GM23248 (cell line): ENCODE measurements at regions not wholly inside any gene's neighbourhood (a gene's known extent, or its start where the extent isn't known, plus 50 kb on each side); places are given as distances from the start of the nearest gene placed in this dataset.

Source experiments
- DNase-seq: peaks from one replicate; pipeline ENCODE4 v3.0.0-alpha.2; 2015
- H2AFZ ChIP-seq: fragments of 200-600 bp; sonication (generic); 2 replicates; pipeline ENCODE4 v1.6.1; 2016; ENCODE audit warnings: antibody characterized with exemption
- H3F3A ChIP-seq: fragments of 200-600 bp; sonication (generic); 2 replicates; pipeline ENCODE4 v1.6.1; 2016; ENCODE audit warnings: mild to moderate bottlenecking, antibody characterized with exemption, mixed run types; ENCODE audit not compliant: insufficient read depth
- H3K27ac ChIP-seq: fragments of 200-600 bp; sonication (generic); 2 replicates; pipeline ENCODE4 v1.5.1; 2016; ENCODE audit warnings: mild to moderate bottlenecking
- H3K27me3 ChIP-seq: fragments of 200-600 bp; sonication (generic); replicated peaks from 2 replicates; pipeline ENCODE4 v1.6.1; 2016; ENCODE audit warnings: mild to moderate bottlenecking; ENCODE audit not compliant: insufficient read depth
- H3K36me3 ChIP-seq: fragments of 200-600 bp; sonication (generic); 2 replicates; pipeline ENCODE4 v1.6.1; 2016; ENCODE audit warnings: low read depth, mild to moderate bottlenecking
- H3K4me1 ChIP-seq: fragments of 200-600 bp; sonication (generic); 2 replicates; pipeline ENCODE4 v1.6.1; 2016; ENCODE audit warnings: mild to moderate bottlenecking; ENCODE audit not compliant: insufficient read depth
- H3K4me2 ChIP-seq: fragments of 200-600 bp; sonication (generic); one replicate; pipeline ENCODE4 v1.6.1; 2016; ENCODE audit warnings: mild to moderate bottlenecking; ENCODE audit not compliant: unreplicated experiment
- H3K4me3 ChIP-seq: fragments of 200-600 bp; sonication (generic); 2 replicates; pipeline ENCODE4 v1.5.1; 2016; ENCODE audit warnings: mild to moderate bottlenecking
- H3K79me2 ChIP-seq: fragments of 200-600 bp; sonication (generic); 2 replicates; pipeline ENCODE4 v1.6.1; 2016; ENCODE audit warnings: mild to moderate bottlenecking; ENCODE audit not compliant: insufficient read depth
- H3K9ac ChIP-seq: fragments of 200-600 bp; sonication (generic); 2 replicates; pipeline ENCODE4 v1.6.1; 2016; ENCODE audit warnings: mild to moderate bottlenecking
- H3K9me2 ChIP-seq: fragments of 200-600 bp; sonication (generic); 2 replicates; pipeline ENCODE4 v1.6.1; 2016; ENCODE audit warnings: mixed run types, mild to moderate bottlenecking, moderate library complexity; ENCODE audit not compliant: insufficient read depth
- H3K9me3 ChIP-seq: fragments of 200-600 bp; sonication (generic); one replicate; pipeline ENCODE4 v1.6.1; 2017; ENCODE audit warnings: low read depth
- H4K20me1 ChIP-seq: fragments of 200-600 bp; sonication (generic); 2 replicates; pipeline ENCODE4 v1.6.0; 2016; ENCODE audit not compliant: insufficient read depth
- EZH2 ChIP-seq: fragments of 200-600 bp; sonication (generic); IDR thresholded peaks from 2 replicates; pipeline ENCODE4 v1.6.1; 2018; ENCODE audit warnings: antibody characterized with exemption, mild to moderate bottlenecking; ENCODE audit not compliant: insufficient read depth, poor library complexity, severe bottlenecking
- EZH2phosphoT487 ChIP-seq: fragments of 200-600 bp; sonication (generic); IDR thresholded peaks from 2 replicates; pipeline ENCODE4 v1.6.1; 2018; ENCODE audit warnings: antibody characterized with exemption, moderate library complexity, mild to moderate bottlenecking, low read depth; ENCODE audit not compliant: insufficient read depth
- WGBS, 2 experiments: methylation state at CpG; one replicate each; pipeline ENCODE4 v1.1.6; 2015 to 2017; ENCODE audit warnings: low lambda C conversion rate in 2 of 2, low coverage in 1 of 2; ENCODE audit errors: missing lambda C conversion rate in 2 of 2; 5-methylcytosine and 5-hydroxymethylcytosine counted together
- in situ Hi-C: fragments of 300-500 bp; cut with MboI; formaldehyde crosslinking; loops from 2 replicates; pipeline ENCODE4 v1.15.0; 2020

GRCh38 chr13:111486331-111486730, 165.9 kb downstream of the TEX29 start:
- Histone ChIP-seq H3K4me2 (no peak overlapping the region), H2AFZ (no peak overlapping the region), H3K9ac (no peak overlapping the region), H3F3A (no peaks in the 10 kb centered on the region), H3K79me2 (no peaks in the 10 kb centered on the region), H3K36me3 (no peaks in the 10 kb centered on the region), H4K20me1 (no peaks in the 10 kb centered on the region), H3K9me2 (no peaks in the 10 kb centered on the region), H3K9me3 (no peaks in the 10 kb centered on the region), H3K4me3 (no peak overlapping the region), H3K4me1 (no peaks in the 10 kb centered on the region), H3K27ac (no peak overlapping the region), H3K27me3 (no peaks in the 10 kb centered on the region)
- TF ChIP-seq EZH2phosphoT487 (no peak), EZH2 (no peak)
- in situ Hi-C loops = no loop called here
- WGBS, 2 experiments = 47% methylated on average over 8 of the region's 8 CpGs
- DNase-seq = no peak

- 36 to 39% methylated on average over 6 of the region's 6 CpGs for WGBS, 2 experiments
- no peaks in the 10 kb centered on the region for H3K9me3 ChIP-seq
- no peak overlapping the region for H3K27ac ChIP-seq
- no peaks in the 10 kb centered on the region for H3K79me2 ChIP-seq
- no peaks in the 10 kb centered on the region for H3K27me3 ChIP-seq
- in situ Hi-C loops = no loop called here
- H4K20me1 ChIP-seq = no peaks in the 10 kb centered on the region
- H3K9me2 ChIP-seq = no peaks in the 10 kb centered on the region
- no peaks in the 10 kb centered on the region for H3K4me1 ChIP-seq
- no peak for DNase-seq
- H3F3A ChIP-seq = no peaks in the 10 kb centered on the region
- TF ChIP-seq EZH2 (no peak), EZH2phosphoT487 (no peak)
- H3K4me3 ChIP-seq = no peak overlapping the region
- no peaks in the 10 kb centered on the region for H3K36me3 ChIP-seq
- no peak overlapping the region for H3K9ac ChIP-seq
- H2AFZ ChIP-seq = no peak overlapping the region
- H3K4me2 ChIP-seq = no peak overlapping the region
These were observed 166.4 kb downstream of the TEX29 start for GRCh38 chr13:111486801-111487200.

- H3K79me2 ChIP-seq = no peaks in the 10 kb centered on the region
- TF ChIP-seq EZH2 = no peak
- no peak for TF ChIP-seq EZH2phosphoT487
- H3K9me2 ChIP-seq = no peaks in the 10 kb centered on the region
- no peak overlapping the region for H3K4me2 ChIP-seq
- H3K4me1 ChIP-seq = no peaks in the 10 kb centered on the region
- no peak for DNase-seq
- WGBS, 2 experiments = 24 to 28% methylated on average over 13 of the region's 13 CpGs
- no peaks in the 10 kb centered on the region for H4K20me1 ChIP-seq
- H3K36me3 ChIP-seq = no peaks in the 10 kb centered on the region
- no peaks in the 10 kb centered on the region for H3F3A ChIP-seq
- no peaks in the 10 kb centered on the region for H3K27me3 ChIP-seq
- in situ Hi-C loops = no loop called here
- no peak overlapping the region for H3K4me3 ChIP-seq
- no peak overlapping the region for H3K27ac ChIP-seq
- no peaks in the 10 kb centered on the region for H3K9me3 ChIP-seq
- no peak overlapping the region for H2AFZ ChIP-seq
- H3K9ac ChIP-seq = no peak overlapping the region
These were observed 168.2 kb downstream of the TEX29 start for GRCh38 chr13:111488486-111489132.

DNA sequence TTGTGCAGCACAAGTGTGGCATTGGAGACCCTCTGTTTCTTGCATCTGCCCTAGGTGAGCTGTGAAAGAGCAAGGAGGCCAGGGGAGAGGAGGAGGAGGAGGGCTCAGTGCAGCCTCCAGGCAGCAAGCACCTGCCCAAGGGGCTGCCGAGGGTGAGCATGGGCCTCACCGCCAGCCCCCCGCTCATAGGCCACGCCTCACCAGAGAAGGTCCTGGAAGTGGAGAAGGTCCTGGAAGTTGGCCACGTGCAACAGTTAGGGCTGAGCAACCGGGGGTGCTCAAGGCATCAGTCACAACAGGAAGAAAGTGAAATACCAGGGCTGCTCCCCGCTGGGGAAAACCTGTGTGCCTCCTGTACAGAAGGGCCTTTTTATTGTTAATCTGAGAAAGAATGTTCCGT, 168.9 kb downstream of the TEX29 start:
- Histone ChIP-seq H3K79me2 (no peaks in the 10 kb centered on the region), H3K27me3 (no peaks in the 10 kb centered on the region), H4K20me1 (no peaks in the 10 kb centered on the region), H3K4me3 (no peak overlapping the region), H2AFZ (no peak overlapping the region), H3K4me2 (no peak overlapping the region), H3F3A (no peaks in the 10 kb centered on the region), H3K9me3 (no peaks in the 10 kb centered on the region), H3K27ac (no peak overlapping the region), H3K9ac (no peak overlapping the region), H3K36me3 (no peaks in the 10 kb centered on the region), H3K9me2 (no peaks in the 10 kb centered on the region), H3K4me1 (no peaks in the 10 kb centered on the region)
- no peak for TF ChIP-seq EZH2
- 26 to 38% methylated on average over 8 of the region's 8 CpGs for WGBS, 2 experiments
- in situ Hi-C loops = no loop called here
- DNase-seq = no peak

GRCh38 chr13:111490611-111491010, 170.2 kb downstream of the TEX29 start:
- in situ Hi-C loops = no loop called here
- H2AFZ ChIP-seq = no peak overlapping the region
- TF ChIP-seq EZH2phosphoT487 (no peak), EZH2 (no peak)
- 20% methylated on average over 6 of the region's 6 CpGs for WGBS, 2 experiments
- H3F3A ChIP-seq = no peaks in the 10 kb centered on the region
- H4K20me1 ChIP-seq = no peaks in the 10 kb centered on the region
- H3K79me2 ChIP-seq = no peaks in the 10 kb centered on the region
- no peak overlapping the region for H3K27ac ChIP-seq
- no peak overlapping the region for H3K4me3 ChIP-seq
- no peaks in the 10 kb centered on the region for H3K27me3 ChIP-seq
- no peaks in the 10 kb centered on the region for H3K9me3 ChIP-seq
- no peak for DNase-seq
- no peaks in the 10 kb centered on the region for H3K36me3 ChIP-seq
- no peaks in the 10 kb centered on the region for H3K4me1 ChIP-seq
- H3K9ac ChIP-seq = no peak overlapping the region
- no peak overlapping the region for H3K4me2 ChIP-seq
- H3K9me2 ChIP-seq = no peaks in the 10 kb centered on the region
